ENCODE measurements at regions not wholly inside any gene's neighbourhood (a gene's known extent, or its start where the extent isn't known, plus 50 kb on each side); places are given as distances from the start of the nearest gene placed in this dataset.

- no peak overlapping the region for H3K27ac Mint-ChIP-seq
- H3K27me3 Mint-ChIP-seq (ENCODE audit: low read depth in 2 of 2), result no peaks in the 10 kb centered on the region
- Histone ChIP-seq H3K4me1 (ENCODE audit: control insufficient read depth, insufficient read depth, low read length) (no peaks in the 10 kb centered on the region), H3K36me3 (ENCODE audit: control insufficient read depth, insufficient read depth, low read length) (no peaks in the 10 kb centered on the region), H3K4me3 (ENCODE audit: low read length) (no peak overlapping the region), H3K27me3 (ENCODE audit: control insufficient read depth, insufficient read depth, low read length) (no peaks in the 10 kb centered on the region), H3K9me3 (ENCODE audit: control insufficient read depth, insufficient read depth, low read length) (no peaks in the 10 kb centered on the region), H3K27ac (ENCODE audit: low read length) (no peak overlapping the region)
- intact Hi-C loops (cut with micrococcal nuclease), result no loop called here
- DNase-seq (no peak), ATAC-seq (no peak)
- H3K9me3 Mint-ChIP-seq, result peaks cover 10 to 12% of the 10 kb centered on the region in 2 donors
- H3K4me3 Mint-ChIP-seq, result no peak overlapping the region
- 93% methylated on average over 2 of the region's 3 CpGs for WGBS (ENCODE audit: insufficient coverage)
- H3K36me3 Mint-ChIP-seq, result no peaks in the 10 kb centered on the region
- H3K4me1 Mint-ChIP-seq, result no peaks in the 10 kb centered on the region
- no peak for TF ChIP-seq CTCF (IDR thresholded peaks at IDR 0.05)
Observed at GRCh38 chr14:86221000-86221399, 691.1 kb downstream of the FLRT2 start.

GRCh38 chr14:86217523-86217922 is 687.6 kb downstream of the FLRT2 start:
- no peak overlapping the region for H3K27ac ChIP-seq (ENCODE audit: low read length)
- H3K9me3 ChIP-seq (ENCODE audit: control insufficient read depth, insufficient read depth, low read length), result no peaks in the 10 kb centered on the region
- WGBS (ENCODE audit: insufficient coverage), result 81% methylated on average over 9 of the region's 14 CpGs
- Mint-ChIP-seq H3K36me3 (no peaks in the 10 kb centered on the region), H3K27ac (no peak overlapping the region), H3K27me3 (ENCODE audit: low read depth in 2 of 2) (no peaks in the 10 kb centered on the region), H3K4me1 (no peaks in the 10 kb centered on the region), H3K9me3 (peaks cover 8 to 12% of the 10 kb centered on the region in 2 donors), H3K4me3 (no peak overlapping the region)
- ATAC-seq, result no peak
- no peaks in the 10 kb centered on the region for H3K4me1 ChIP-seq (ENCODE audit: control insufficient read depth, insufficient read depth, low read length)
- DNase-seq, result no peak
- no peak overlapping the region for H3K4me3 ChIP-seq (ENCODE audit: low read length)
- TF ChIP-seq CTCF (IDR thresholded peaks at IDR 0.05), result no peak
- intact Hi-C loops (cut with micrococcal nuclease), result no loop called here
- no peaks in the 10 kb centered on the region for H3K36me3 ChIP-seq (ENCODE audit: control insufficient read depth, insufficient read depth, low read length)
- no peaks in the 10 kb centered on the region for H3K27me3 ChIP-seq (ENCODE audit: control insufficient read depth, insufficient read depth, low read length)

- Histone ChIP-seq H3K4me3 (ENCODE audit: low read length) (no peak overlapping the region), H3K27ac (ENCODE audit: low read length) (no peak overlapping the region), H3K9me3 (ENCODE audit: control insufficient read depth, insufficient read depth, low read length) (no peaks in the 10 kb centered on the region), H3K36me3 (ENCODE audit: control insufficient read depth, insufficient read depth, low read length) (no peaks in the 10 kb centered on the region), H3K4me1 (ENCODE audit: control insufficient read depth, insufficient read depth, low read length) (no peaks in the 10 kb centered on the region), H3K27me3 (ENCODE audit: control insufficient read depth, insufficient read depth, low read length) (no peaks in the 10 kb centered on the region)
- DNase-seq, result no peak
- WGBS (ENCODE audit: insufficient coverage), result no CpG with 5 or more reads among the region's 1 CpG
- TF ChIP-seq CTCF (IDR thresholded peaks at IDR 0.05), result no peak
- H3K4me3 Mint-ChIP-seq, result no peak overlapping the region
- H3K36me3 Mint-ChIP-seq, result no peaks in the 10 kb centered on the region
- H3K4me1 Mint-ChIP-seq, result no peaks in the 10 kb centered on the region
- ATAC-seq, result no peak
- peaks cover 7 to 11% of the 10 kb centered on the region in 2 donors for H3K9me3 Mint-ChIP-seq
- intact Hi-C loops (cut with micrococcal nuclease), result no loop called here
- H3K27me3 Mint-ChIP-seq (ENCODE audit: low read depth in 2 of 2), result no peaks in the 10 kb centered on the region
- H3K27ac Mint-ChIP-seq, result no peak overlapping the region
Observed at GRCh38 chr14:86203843-86204242, 673.9 kb downstream of the FLRT2 start.

GRCh38 chr14:86196471-86196870 is 666.5 kb downstream of the FLRT2 start:
- ATAC-seq (no peak), DNase-seq (no peak)
- H3K9me3 Mint-ChIP-seq, result peaks cover 0 to 17% of the 10 kb centered on the region in 2 donors
- H3K4me1 Mint-ChIP-seq, result no peaks in the 10 kb centered on the region
- H3K27ac Mint-ChIP-seq, result no peak overlapping the region
- Histone ChIP-seq H3K4me1 (ENCODE audit: control insufficient read depth, insufficient read depth, low read length) (no peaks in the 10 kb centered on the region), H3K36me3 (ENCODE audit: control insufficient read depth, insufficient read depth, low read length) (no peaks in the 10 kb centered on the region), H3K27me3 (ENCODE audit: control insufficient read depth, insufficient read depth, low read length) (no peaks in the 10 kb centered on the region), H3K27ac (ENCODE audit: low read length) (no peak overlapping the region), H3K4me3 (ENCODE audit: low read length) (no peak overlapping the region), H3K9me3 (ENCODE audit: control insufficient read depth, insufficient read depth, low read length) (no peaks in the 10 kb centered on the region)
- no peaks in the 10 kb centered on the region for H3K27me3 Mint-ChIP-seq (ENCODE audit: low read depth in 2 of 2)
- H3K36me3 Mint-ChIP-seq, result no peaks in the 10 kb centered on the region
- intact Hi-C loops (cut with micrococcal nuclease), result no loop called here
- H3K4me3 Mint-ChIP-seq, result no peak overlapping the region
- 79% methylated on average over 4 of the region's 4 CpGs for WGBS (ENCODE audit: insufficient coverage)
- no peak for TF ChIP-seq CTCF (IDR thresholded peaks at IDR 0.05)
